22Rv1 (cell line): ENCODE measurements at regions not wholly inside any gene's neighbourhood (a gene's known extent, or its start where the extent isn't known, plus 50 kb on each side); places are given as distances from the start of the nearest gene placed in this dataset.

ENCODE experiments used
- H3K27ac ChIP-seq: fragments of 450-650 bp; 2 replicates; pipeline ENCODE4 v1.5.1; 2017
- ZFX ChIP-seq: fragments of 450-650 bp; IDR thresholded peaks from 2 replicates; pipeline ENCODE4 v1.6.1; 2017; ENCODE audit warnings: antibody characterized with exemption, borderline replicate concordance
- TF ChIP-seq, protein P1 (sequence below): fragments of 450-650 bp; IDR thresholded peaks from 2 replicates; pipeline ENCODE4 v1.5.1; 2017; ENCODE audit warnings: mild to moderate bottlenecking

DNA sequence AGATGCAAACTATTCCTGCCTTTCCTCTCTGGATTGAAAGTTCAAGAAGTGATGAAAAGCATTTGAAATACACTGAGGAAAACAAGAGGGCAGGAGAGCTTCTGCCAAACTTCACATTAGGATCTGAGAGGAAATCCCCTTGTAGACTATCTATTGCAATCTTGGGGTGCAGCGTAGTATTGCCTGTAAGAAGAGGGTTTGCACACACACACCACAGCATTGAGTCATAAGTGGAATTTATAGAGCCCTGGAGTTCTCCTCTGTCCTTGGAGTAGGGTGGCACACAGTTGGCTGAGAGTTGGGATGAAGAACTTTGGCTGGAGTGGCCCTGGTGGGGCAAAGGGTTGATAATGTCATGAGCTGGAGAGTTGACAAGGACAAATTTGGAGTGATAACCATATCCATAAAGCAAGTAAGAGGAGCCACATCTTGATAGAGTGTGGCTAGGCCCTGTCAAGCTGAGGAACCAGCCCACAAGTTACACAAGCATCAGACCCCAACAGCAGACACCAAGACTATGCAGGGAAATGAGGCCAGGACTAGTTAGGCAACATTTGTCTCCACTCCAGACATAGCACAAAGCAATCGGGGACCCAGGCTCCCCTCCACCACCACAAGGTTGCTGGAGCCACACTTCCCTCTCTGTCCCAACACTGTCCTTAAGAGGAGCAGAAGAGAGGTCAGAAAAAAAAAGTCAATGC is 520.9 kb downstream of the KLF5 start:
- no peak overlapping the region for H3K27ac ChIP-seq
- TF ChIP-seq, protein P1, sequence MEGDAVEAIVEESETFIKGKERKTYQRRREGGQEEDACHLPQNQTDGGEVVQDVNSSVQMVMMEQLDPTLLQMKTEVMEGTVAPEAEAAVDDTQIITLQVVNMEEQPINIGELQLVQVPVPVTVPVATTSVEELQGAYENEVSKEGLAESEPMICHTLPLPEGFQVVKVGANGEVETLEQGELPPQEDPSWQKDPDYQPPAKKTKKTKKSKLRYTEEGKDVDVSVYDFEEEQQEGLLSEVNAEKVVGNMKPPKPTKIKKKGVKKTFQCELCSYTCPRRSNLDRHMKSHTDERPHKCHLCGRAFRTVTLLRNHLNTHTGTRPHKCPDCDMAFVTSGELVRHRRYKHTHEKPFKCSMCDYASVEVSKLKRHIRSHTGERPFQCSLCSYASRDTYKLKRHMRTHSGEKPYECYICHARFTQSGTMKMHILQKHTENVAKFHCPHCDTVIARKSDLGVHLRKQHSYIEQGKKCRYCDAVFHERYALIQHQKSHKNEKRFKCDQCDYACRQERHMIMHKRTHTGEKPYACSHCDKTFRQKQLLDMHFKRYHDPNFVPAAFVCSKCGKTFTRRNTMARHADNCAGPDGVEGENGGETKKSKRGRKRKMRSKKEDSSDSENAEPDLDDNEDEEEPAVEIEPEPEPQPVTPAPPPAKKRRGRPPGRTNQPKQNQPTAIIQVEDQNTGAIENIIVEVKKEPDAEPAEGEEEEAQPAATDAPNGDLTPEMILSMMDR, result no peak
- no peak for TF ChIP-seq ZFX

DNA sequence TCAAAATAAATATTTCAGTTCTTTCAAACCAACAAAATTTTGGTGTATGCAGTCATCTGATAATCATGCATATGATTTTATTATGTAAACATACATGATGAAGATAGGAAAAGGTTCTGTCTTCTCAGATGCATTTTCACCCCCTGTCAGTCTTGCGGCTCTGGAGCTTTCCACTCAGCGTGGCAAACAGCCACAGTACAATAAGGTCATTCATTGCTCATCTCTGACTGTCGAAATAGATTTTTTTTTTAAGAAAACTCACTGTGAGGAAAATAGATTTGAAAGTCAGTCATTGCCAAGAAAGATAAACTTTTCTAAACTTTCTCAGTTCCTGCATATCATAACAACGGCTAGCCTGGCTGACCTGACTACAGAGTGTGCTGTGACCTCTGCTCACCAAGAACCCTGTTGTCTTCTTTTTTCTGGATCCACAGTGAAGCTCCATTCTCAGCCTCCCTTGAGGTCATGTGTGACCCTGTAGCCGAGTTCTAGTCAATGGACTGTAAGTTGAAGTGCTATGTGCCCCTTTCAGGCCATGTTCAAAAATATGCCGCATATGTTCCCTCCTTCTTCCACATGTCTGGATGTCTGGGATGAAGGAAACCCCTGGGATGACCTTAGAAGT is 519.6 kb downstream of the KLF5 start:
- TF ChIP-seq, protein P1, result no peak
- no peak for TF ChIP-seq ZFX
- no peak overlapping the region for H3K27ac ChIP-seq

DNA sequence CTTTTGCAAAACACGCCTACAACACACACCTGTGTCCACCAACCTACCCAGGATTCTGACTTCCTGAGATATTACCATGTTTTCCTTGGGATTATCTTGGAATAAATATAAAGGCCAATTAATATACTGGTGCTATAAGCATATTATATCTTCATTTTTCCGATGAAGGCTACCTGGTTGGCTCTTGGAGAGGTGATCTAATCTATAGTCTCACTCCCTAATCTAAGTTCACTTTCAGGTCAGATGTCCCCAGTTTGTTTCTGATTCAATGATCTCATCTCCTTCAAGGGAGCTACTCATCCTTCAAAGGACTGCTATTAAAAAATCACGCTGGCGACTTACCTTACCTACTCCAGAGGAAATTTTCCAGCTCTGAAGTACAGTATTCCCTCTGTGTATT is 517.5 kb downstream of the KLF5 start:
- no peak overlapping the region for H3K27ac ChIP-seq
- no peak for TF ChIP-seq ZFX
- TF ChIP-seq, protein P1, result no peak

DNA sequence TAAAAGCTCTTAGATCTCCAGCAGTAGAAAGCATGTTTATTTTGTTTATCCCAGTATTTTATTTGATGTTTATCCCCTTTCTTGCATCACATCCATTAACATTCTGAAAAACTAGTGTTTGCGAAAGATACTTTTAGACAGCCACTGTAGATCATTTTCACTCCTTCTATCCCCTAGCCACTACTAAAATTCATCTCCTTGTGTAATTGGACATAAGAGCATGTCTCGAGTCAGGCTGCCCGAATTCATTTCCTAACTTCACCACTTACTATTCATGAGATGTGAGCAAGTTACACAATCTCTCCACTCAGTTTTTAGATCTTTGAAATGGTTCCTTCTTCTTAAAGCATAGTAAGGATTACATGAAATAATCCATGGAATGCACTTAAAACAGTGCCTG is 514.0 kb downstream of the KLF5 start:
- H3K27ac ChIP-seq, result no peak overlapping the region
- TF ChIP-seq ZFX, result no peak
- TF ChIP-seq, protein P1, result no peak

DNA sequence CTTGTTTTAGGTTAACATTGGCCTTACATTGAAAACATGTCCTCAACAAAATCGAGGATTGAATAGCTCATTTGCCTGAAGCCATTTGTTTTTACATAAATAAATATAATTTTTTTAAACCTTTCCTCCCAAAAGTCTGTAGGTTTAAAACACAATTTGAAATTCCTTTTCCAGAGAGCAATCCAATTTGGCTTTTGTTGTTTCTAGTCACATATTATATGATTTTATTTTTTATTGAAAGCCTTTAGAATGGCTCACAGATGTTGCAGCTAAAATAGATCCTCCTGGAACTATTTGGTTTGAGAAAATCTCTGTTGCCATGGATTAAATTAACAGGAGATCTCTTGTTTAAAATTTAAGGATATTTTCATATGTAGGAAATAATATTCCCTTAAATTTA is 512.6 kb downstream of the KLF5 start:
- no peak for TF ChIP-seq ZFX
- TF ChIP-seq, protein P1, result no peak
- no peak overlapping the region for H3K27ac ChIP-seq

DNA sequence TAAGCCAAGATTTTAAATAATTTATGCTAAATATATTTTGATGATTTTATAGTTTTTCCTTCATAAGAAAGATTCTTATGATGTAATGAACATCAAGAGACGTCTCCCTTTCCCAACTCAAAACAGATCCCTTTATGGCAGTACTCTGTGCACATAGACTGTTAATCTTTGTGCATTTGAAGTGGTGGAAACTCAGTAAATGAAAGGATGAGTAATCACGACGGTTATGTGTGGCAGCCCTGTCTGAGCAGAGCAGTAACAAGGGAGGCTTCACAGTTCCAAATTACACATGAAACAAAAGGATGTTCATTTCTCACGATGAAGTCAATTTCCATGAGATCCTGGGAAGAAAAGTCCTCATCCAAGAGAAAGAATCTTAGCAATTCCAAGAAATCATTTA is 498.1 kb downstream of the KLF5 start:
- H3K27ac ChIP-seq, result no peak overlapping the region
- TF ChIP-seq, protein P1, result no peak
- TF ChIP-seq ZFX, result no peak

DNA sequence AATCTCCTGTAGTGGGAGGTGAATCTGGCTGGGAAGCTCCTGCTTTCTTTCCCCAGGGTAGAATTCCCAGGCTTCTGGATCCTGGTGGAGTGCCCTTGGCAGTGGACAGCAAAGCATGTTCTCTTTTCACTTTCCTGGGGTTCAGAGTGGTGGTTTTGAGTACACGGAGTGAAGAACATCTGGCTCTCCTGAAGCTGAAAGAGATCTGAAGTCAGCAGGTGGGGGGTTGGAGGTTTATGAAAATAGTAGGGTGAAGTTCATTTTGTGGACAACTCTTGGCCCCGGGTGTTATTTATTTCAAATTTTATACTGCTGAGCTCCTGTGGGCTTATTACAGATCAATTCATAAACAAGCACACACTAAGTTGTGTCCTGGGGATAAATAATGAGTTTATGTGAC is 497.3 kb downstream of the KLF5 start:
- no peak for TF ChIP-seq ZFX
- TF ChIP-seq, protein P1, result no peak
- no peak overlapping the region for H3K27ac ChIP-seq
